GM12878 (cell line): ENCODE measurements at regions not wholly inside any gene's neighbourhood (a gene's known extent, or its start where the extent isn't known, plus 50 kb on each side); places are given as distances from the start of the nearest gene placed in this dataset.

Experiments
- ATAC-seq: fragments of 200-7000 bp; cut with Tn5 transposase; 3 replicates; pipeline ENCODE4 v1.9.1; 2020; ENCODE audit warnings: mild to moderate bottlenecking, moderate library complexity
- BruUV-seq: library from RNA; stranded (reverse); fragments of 400-500 nt; replicated peaks from 2 replicates; lab custom pipeline; 2021; lab: Mats Ljungman, UMichigan
- CTCF ChIA-PET: fragments of 300-600 bp; sonication (Branson Sonifier 250); formaldehyde crosslinking; extraction: SDS; loops from one replicate; lab custom pipeline; 2021; ENCODE audit warnings: inconsistent platforms; lab: Yijun Ruan, JAX
- POLR2A ChIA-PET: fragments of 350-600 bp; formaldehyde crosslinking; extraction: SDS; loops from one replicate; lab custom pipeline; 2021; ENCODE audit warnings: inconsistent platforms; lab: Charles Lee
- RAD21 ChIA-PET: fragments of 300-600 bp; sonication (Branson Sonifier 250); formaldehyde crosslinking; loops from one replicate; lab custom pipeline; 2023; ENCODE audit warnings: antibody characterized with exemption; ENCODE audit not compliant: unreplicated experiment; lab: Charles Lee
- SMC1A ChIA-PET: fragments of 300-600 bp; sonication (Branson Sonifier 250); formaldehyde crosslinking; loops from one replicate; lab custom pipeline; 2023; ENCODE audit not compliant: unreplicated experiment, uncharacterized antibody; lab: Charles Lee
- DNase-seq: peaks from one replicate; pipeline ENCODE4 v3.0.0-alpha.2; 2011; ENCODE audit warnings: low read depth, low spot score
- FAIRE-seq: peaks from 3 replicates; lab custom pipeline; 2011; peaks lifted over from hg19 to GRCh38; lab: Jason Lieb, UNC
- H2AFZ ChIP-seq: 2 replicates; pipeline ENCODE4 v1.6.0; 2011; ENCODE audit warnings: low read depth, low read length, control low read depth; ENCODE audit not compliant: control insufficient read depth
- H3K27ac ChIP-seq: 2 replicates; pipeline ENCODE4 v1.5.1; 2011; ENCODE audit warnings: control low read depth; ENCODE audit not compliant: control insufficient read depth, insufficient read depth
- H3K27me3 ChIP-seq, 2 experiments: replicated peaks in 1 of 2; 2 replicates each; pipeline versions ENCODE4 v1.6.0 to v1.6.1; 2011; ENCODE audit warnings: low read length in 1 of 2; ENCODE audit not compliant: control insufficient read depth in 2 of 2, insufficient read depth in 2 of 2
- H3K36me3 ChIP-seq, 2 experiments: 2 replicates each; pipeline ENCODE4 v1.5.1; 2011; ENCODE audit warnings: low read length in 1 of 2; ENCODE audit not compliant: control insufficient read depth in 2 of 2, insufficient read depth in 2 of 2
- H3K4me1 ChIP-seq: 2 replicates; pipeline ENCODE4 v1.6.1; 2011; ENCODE audit warnings: mild to moderate bottlenecking, low read length, moderate library complexity, mixed read lengths; ENCODE audit not compliant: control insufficient read depth, insufficient read depth
- H3K4me2 ChIP-seq: 2 replicates; pipeline ENCODE4 v1.6.0; 2011; ENCODE audit warnings: control low read depth; ENCODE audit not compliant: control insufficient read depth, insufficient read depth
- H3K4me3 ChIP-seq: fragments of 200-600 bp; sonication (generic); 2 replicates; pipeline ENCODE4 v1.5.1; 2016
- H3K79me2 ChIP-seq: 2 replicates; pipeline ENCODE4 v1.6.0; 2011; ENCODE audit warnings: low read length; ENCODE audit not compliant: control insufficient read depth, insufficient read depth
- H3K9ac ChIP-seq: 2 replicates; pipeline ENCODE4 v1.8.0; 2011; ENCODE audit warnings: low read length, control low read depth, mixed read lengths; ENCODE audit not compliant: control insufficient read depth, insufficient read depth
- H3K9me3 ChIP-seq: replicated peaks from 3 replicates; pipeline ENCODE4 v1.5.1; 2011; ENCODE audit warnings: mild to moderate bottlenecking, low read length; ENCODE audit not compliant: control insufficient read depth, insufficient read depth
- H4K20me1 ChIP-seq: 2 replicates; pipeline ENCODE4 v1.6.0; 2011; ENCODE audit not compliant: control insufficient read depth, insufficient read depth
- CEBPZ ChIP-seq: fragments of 150-350 bp; IDR thresholded peaks from 2 replicates; pipeline ENCODE4 v1.6.1; 2016; ENCODE audit warnings: low read depth, low read length
- CTCF ChIP-seq, 3 experiments: IDR thresholded peaks in 2 of 3; conservative IDR thresholded peaks in 1 of 3; 2 replicates each; pipeline ENCODE4 v1.5.1; 2011; ENCODE audit warnings: low read depth in 3 of 3, low read length in 3 of 3, mild to moderate bottlenecking in 3 of 3, control low read depth in 2 of 3, moderate library complexity in 2 of 3, inconsistent platforms in 1 of 3, mixed read lengths in 1 of 3; ENCODE audit not compliant: control insufficient read depth in 2 of 3, insufficient read depth in 1 of 3; ENCODE audit errors: extremely low read depth in 1 of 3
- DPF2 ChIP-seq: fragments of 450-650 bp; IDR thresholded peaks from 2 replicates; pipeline ENCODE4 v1.6.1; 2017; ENCODE audit warnings: mild to moderate bottlenecking
- IRF4 ChIP-seq: IDR thresholded peaks from 2 replicates; pipeline ENCODE4 v1.6.1; 2011; ENCODE audit warnings: low read depth, low read length
- KLF5 ChIP-seq: fragments of 450-650 bp; IDR thresholded peaks from 2 replicates; pipeline ENCODE4 v1.6.1; 2014; ENCODE audit warnings: mild to moderate bottlenecking; ENCODE audit not compliant: partially characterized antibody
- NR2C2 ChIP-seq: IDR thresholded peaks from 2 replicates; pipeline ENCODE4 v1.6.1; 2011; ENCODE audit warnings: borderline replicate concordance, low read depth; ENCODE audit not compliant: control insufficient read depth, insufficient read length
- RCOR1 ChIP-seq: conservative IDR thresholded peaks from 2 replicates; pipeline ENCODE4 v1.6.1; 2012; ENCODE audit warnings: low read depth, low read length, improper control_type of control experiment
- SMAD1 ChIP-seq: fragments of 450-650 bp; IDR thresholded peaks from 2 replicates; pipeline ENCODE4 v1.6.1; 2018; ENCODE audit warnings: mild to moderate bottlenecking, low read depth; ENCODE audit not compliant: partially characterized antibody
- SMAD5 ChIP-seq: IDR thresholded peaks from 2 replicates; pipeline ENCODE4 v1.6.1; 2016; ENCODE audit warnings: antibody characterized with exemption, low read depth
- USF1 ChIP-seq: IDR thresholded peaks from 2 replicates; pipeline ENCODE4 v1.6.1; 2011; ENCODE audit warnings: borderline replicate concordance, low read depth, mild to moderate bottlenecking, moderate library complexity, mixed read lengths, low read length; ENCODE audit not compliant: insufficient read depth; ENCODE audit errors: extremely low read length
- ZBED1 ChIP-seq: IDR thresholded peaks from 2 replicates; pipeline ENCODE4 v1.6.1; 2016; ENCODE audit warnings: borderline replicate concordance
- ZNF207 ChIP-seq: fragments of 450-650 bp; IDR thresholded peaks from 2 replicates; pipeline ENCODE4 v1.6.1; 2014; ENCODE audit warnings: antibody characterized with exemption, mild to moderate bottlenecking, borderline replicate concordance
- WGBS: methylation state at CpG from one replicate; pipeline ENCODE4 v1.1.6; 2016; ENCODE audit warnings: low lambda C conversion rate; ENCODE audit not compliant: insufficient replicate concordance, insufficient coverage; ENCODE audit errors: missing lambda C conversion rate; 5-methylcytosine and 5-hydroxymethylcytosine counted together
- in situ Hi-C: fragments of 300-500 bp; cut with MboI; formaldehyde crosslinking; loops from 9 replicates; pipeline ENCODE4 v1.14.3; 2018; ENCODE audit warnings: mixed read lengths
- intact Hi-C: fragments of 100-400 bp; cut with micrococcal nuclease; formaldehyde crosslinking; loops from one replicate; pipeline ENCODE4 v1.14.2; 2022; ENCODE audit not compliant: unreplicated experiment

GRCh38 chr16:9297437-9298113, 206.1 kb downstream of the HAPSTR1 start (continued):
- TF ChIP-seq USF1 (peak; percentile 22), RCOR1 (no peak)

GRCh38 chr16:9300252-9300651, 208.8 kb downstream of the HAPSTR1 start:
- TF ChIP-seq NR2C2, result no peak
- no peak for TF ChIP-seq IRF4
- TF ChIP-seq CTCF (IDR thresholded peaks at IDR 0.05 in 2 of 3, conservative IDR thresholded peaks at IDR 0.05 in 1 of 3; ENCODE audit: control insufficient read depth in 2 of 3, extremely low read depth in 1 of 3, insufficient read depth in 1 of 3, low read depth in 3 of 3, low read length in 3 of 3), result no peak
- TF ChIP-seq DPF2, result no peak
- no peak for TF ChIP-seq CEBPZ
- TF ChIP-seq SMAD5, result no peak
- no peak for TF ChIP-seq SMAD1
- TF ChIP-seq ZBED1, result no peak
- no peak for TF ChIP-seq ZNF207
- no peak for TF ChIP-seq KLF5
- H3K79me2 ChIP-seq, result no peaks in the 10 kb centered on the region
- no peaks in the 10 kb centered on the region for H4K20me1 ChIP-seq
- no peak overlapping the region for H3K4me2 ChIP-seq
- 13% methylated on average over 4 of the region's 4 CpGs for WGBS
- DNase-seq, result no peak
- no peaks in the 10 kb centered on the region for H3K4me1 ChIP-seq
- no peaks in the 10 kb centered on the region for H3K36me3 ChIP-seq
- in situ Hi-C loops (no loop called here), intact Hi-C loops (no loop called here)
- ATAC-seq, result no peak
- FAIRE-seq, result no peak
- no peak overlapping the region for H2AFZ ChIP-seq
- H3K9me3 ChIP-seq, result no peaks in the 10 kb centered on the region
- ChIA-PET CTCF (no interaction called here), POLR2A (no interaction called here), RAD21 (no interaction called here), SMC1A (no interaction called here)
- H3K9ac ChIP-seq, result no peak overlapping the region
- BruUV-seq, result no TSS peak
- H3K27ac ChIP-seq, result no peak overlapping the region
- H3K4me3 ChIP-seq, result no peak overlapping the region
- 0 out of 4 replicates have a peak, but pooled peaks cover 0 to 3% of the 10 kb centered on the region in 2 experiments for H3K27me3 ChIP-seq
